HT1080 (cell line): ENCODE measurements at regions not wholly inside any gene's neighbourhood (a gene's known extent, or its start where the extent isn't known, plus 50 kb on each side); places are given as distances from the start of the nearest gene placed in this dataset.
A peak's percentile ranks its signal among the peaks of the same experiment; 100 is the strongest.

ENCODE experiments used
- DNase-seq: peaks from one replicate; pipeline ENCODE4 v3.0.0-alpha.2; 2015; ENCODE audit warnings: low read depth

GRCh38 chr7:42456267-42456666 lies 219.3 kb upstream of the GLI3 start:
- no peak for DNase-seq

GRCh38 chr7:42453931-42454361 lies 216.9 kb upstream of the GLI3 start:
- DNase-seq: no peak

DNA sequence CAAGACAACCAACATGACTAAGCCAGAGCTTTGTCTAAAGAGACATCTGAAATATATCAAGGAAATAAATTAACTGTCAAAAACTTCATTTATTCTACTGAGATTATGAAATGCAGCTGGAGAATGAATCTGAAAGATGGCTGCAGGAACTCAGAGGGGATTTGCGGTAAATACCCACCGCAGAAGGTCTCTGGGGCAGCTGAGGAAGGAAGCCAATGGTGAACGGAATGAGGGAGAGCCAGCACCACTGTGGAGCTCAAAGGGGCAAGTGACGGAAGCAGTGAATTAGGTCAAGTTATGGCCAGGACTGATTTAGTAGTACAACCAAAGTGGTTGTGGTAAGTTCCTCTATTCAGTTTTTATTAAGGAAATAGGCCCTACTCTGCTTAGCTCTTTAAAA lies 215.3 kb upstream of the GLI3 start:
- no peak for DNase-seq

- DNase-seq: no peak
Observed at GRCh38 chr7:42449431-42449830, 212.4 kb upstream of the GLI3 start.

DNA sequence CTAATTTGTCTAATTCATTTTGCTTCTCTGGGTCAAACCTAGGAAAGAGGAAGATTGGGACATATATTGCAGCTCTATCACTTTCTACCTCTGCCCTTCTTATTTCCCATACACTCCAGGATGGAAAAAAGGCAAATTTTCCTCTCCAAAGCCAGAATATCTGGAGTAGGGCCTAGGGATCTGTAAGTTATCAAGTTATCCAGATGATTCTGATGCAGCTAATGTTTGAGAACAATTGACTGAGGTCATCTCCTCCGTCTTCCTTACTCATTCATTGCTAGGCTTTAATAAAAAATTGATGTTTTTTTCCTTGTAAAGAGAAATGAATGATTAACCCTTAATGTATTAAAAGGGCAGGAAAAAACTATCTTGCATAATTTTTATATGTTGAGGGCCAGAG lies 211.9 kb upstream of the GLI3 start:
- DNase-seq: no peak

DNA sequence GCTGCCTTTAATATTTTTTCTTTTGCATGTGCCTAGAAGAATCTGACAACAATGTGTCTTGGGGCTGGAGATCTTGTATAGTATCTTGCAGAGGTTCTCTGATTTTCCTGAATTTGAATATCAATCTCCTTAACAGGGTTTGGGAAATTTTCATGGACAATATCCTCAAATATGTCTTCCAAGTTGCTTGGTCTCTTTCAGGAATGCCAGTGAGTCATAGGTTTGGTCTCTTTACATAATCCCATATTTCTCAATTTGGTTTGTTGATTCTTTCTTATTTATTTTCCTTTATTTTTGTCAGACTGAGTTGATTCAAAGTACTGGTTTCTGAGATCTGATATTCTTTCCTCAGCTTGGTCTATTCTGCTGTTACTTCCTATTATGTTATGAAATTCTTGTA lies 208.7 kb upstream of the GLI3 start:
- no peak for DNase-seq

DNA sequence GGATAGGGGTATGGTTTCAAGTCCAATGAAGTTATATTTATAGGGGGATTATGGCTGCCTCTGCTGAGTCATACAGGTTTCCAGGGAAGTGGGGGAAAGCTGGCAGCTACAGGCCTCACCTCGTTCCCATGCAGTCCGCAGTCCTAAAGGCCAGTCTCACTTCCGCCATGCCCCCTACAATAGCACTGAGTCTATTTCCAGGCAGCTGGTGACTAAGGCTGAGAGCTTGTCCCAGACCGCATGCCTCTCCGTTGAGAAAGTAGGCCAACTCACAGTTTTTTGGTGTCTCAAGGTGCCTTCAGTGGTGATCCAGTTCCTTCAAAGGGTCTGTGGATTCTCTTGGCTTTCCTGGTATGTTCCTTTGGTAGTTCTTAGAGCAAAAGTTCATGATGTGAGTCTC lies 203.9 kb upstream of the GLI3 start:
- DNase-seq: peak; percentile 94

- no peak for DNase-seq
Observed at GRCh38 chr7:42432644-42433043, 195.6 kb upstream of the GLI3 start.

GRCh38 chr7:42431873-42432272 lies 194.9 kb upstream of the GLI3 start:
- DNase-seq: no peak

DNA sequence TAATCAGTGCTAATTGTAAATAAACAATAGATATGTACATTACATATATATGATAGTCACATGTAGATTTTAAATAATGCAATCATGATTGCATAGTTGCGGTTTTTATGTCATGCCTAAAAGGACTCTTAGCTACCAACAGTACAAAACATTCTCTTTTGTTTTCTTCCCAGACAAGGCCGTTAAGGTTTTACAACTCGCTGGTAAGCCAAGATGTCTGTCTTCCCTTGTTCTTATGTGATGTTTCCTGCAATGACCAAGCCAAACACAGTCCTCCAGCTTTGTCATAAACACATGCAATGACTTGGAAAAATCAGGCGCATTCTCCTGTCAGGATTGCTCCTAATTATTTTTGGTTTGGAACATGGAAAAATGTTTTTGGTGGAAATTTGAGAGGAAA lies 192.3 kb upstream of the GLI3 start:
- DNase-seq: no peak

GRCh38 chr7:42426163-42426562 lies 189.2 kb upstream of the GLI3 start:
- DNase-seq: peak; percentile 20

- peak; percentile 39 for DNase-seq
Observed at GRCh38 chr7:42414941-42415505, 178.0 kb upstream of the GLI3 start.

DNA sequence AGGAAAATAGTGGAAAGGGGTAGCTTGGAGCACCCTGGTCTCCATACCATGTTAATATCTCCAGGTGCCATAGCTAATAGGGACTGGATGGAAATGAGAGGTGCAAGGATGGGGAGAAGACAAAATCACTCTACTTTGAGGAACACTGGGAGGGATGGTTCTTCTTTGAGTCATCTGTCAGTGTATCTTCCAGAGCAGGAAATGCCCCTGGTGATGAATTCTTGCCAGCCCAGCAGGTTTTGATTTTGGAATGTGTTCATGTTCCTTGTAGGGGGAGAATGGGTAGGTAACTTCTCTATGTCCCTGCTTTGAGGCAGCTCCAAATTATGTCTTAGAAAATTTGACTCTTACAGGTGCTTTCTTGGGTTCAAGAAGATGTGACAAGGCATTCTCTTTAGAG lies 177.0 kb upstream of the GLI3 start:
- peak; percentile 23 for DNase-seq

DNA sequence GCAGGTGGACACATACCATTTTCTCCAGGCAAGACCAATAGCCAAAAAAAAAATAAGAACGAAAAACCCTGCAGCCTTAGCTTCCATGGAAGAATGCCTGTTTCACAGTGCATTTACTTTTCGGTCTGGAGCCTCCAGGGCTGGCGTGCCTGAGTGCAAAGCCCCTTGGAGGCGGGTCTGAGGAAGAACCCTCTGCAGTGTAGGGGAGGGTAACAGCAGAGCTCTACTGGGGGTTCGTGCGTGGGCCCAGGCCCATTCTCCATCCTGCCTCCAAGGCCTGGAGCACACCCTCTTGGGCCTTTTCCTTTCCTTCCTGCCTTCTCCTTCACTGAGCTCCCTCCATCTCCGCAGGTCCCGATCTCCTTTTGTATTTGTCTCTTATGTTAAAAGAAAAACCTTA lies 172.3 kb upstream of the GLI3 start:
- DNase-seq: no peak

DNA sequence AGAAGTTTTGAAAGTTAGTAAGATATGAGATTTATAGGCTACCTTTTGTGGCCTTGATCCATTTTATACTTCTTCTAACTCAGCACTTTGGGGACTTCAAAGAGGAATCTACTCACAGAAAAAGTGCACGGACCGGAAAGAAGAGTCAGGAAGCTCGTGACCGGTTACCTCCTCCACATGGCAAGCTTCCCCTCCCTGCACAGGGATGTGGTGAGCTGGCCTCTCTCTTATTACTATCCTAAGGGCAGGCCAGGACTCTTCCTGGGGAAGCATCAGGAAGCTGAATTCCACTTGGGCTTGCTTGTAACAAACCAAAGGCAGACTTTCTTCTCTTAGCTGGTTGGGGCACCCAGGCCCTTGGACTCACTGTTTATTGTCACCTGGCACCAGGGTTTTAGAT lies 170.8 kb upstream of the GLI3 start:
- peak; percentile 63 for DNase-seq

DNA sequence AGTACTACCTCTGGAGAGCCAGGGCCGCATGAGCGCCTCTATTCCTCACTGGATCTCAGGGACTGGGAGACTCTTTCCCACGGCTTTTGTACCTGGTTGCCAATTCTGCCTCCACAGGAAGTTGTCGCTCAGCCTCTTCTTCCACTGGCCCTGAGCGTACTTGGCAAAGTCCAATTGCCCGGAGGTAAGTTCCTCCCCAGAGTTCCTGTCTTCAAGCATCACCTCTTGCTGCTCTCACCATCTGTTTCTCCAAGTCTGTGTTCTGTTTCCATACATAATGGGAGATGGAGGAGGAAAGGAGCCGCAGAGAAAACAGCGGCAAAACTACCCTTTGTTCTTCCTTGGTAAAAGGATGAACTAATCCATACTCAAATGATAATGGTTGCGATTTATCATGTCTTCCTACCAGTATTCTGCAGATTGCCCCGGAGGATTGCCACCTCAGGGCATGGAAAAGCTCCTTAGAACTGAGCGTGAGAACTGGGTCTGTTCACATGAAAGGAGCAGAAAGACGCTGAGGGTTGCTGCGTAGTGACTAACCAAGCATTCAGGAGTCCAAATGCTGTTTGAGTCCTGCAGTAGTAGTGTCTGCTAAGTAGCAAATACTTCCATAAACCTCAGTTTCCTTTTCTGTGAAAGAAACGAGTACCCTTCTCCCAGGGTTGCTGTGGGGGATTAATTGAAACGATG lies 170.2 kb upstream of the GLI3 start:
- no peak for DNase-seq

DNA sequence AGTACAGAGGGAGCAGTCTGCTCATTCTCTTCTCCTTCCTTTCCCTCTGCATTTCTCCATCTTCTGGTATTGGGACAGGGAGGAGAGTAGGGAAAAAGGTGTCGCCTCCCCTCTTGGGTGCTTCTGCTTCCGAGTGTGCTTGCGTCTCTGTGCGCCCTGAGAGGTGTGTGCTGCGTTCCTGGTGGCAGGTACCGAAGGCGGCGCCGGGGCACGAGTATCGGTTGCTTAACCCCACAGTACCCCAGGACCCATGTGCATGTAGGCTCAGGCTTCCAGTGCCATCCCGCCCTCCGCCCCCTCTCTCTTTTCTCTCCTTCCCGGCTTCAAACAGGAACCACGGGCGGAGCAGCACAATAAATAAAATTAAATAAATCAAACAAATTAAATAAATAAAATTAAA lies 169.3 kb upstream of the GLI3 start:
- DNase-seq: no peak

- no peak for DNase-seq
Observed at GRCh38 chr7:42405782-42406181, 168.8 kb upstream of the GLI3 start.

DNA sequence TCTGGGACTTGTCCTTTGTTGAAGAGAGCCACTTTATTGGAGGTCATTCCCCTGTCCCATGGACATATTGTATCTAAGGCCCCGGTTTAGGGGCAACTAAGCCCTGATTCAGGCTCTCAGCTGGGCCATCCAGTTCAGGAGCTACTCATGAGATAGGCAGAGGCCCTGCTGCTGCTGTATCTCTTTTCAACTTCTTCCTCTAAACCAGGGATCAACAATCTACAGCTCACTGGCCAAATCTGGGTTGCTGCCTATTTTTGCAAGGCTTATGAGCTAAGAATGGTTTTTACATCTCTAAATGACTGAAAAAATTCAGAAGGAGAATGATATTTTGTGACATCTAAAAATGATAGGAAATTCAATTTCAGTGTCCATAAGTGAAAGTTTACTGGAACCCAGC lies 166.8 kb upstream of the GLI3 start:
- DNase-seq: no peak

DNA sequence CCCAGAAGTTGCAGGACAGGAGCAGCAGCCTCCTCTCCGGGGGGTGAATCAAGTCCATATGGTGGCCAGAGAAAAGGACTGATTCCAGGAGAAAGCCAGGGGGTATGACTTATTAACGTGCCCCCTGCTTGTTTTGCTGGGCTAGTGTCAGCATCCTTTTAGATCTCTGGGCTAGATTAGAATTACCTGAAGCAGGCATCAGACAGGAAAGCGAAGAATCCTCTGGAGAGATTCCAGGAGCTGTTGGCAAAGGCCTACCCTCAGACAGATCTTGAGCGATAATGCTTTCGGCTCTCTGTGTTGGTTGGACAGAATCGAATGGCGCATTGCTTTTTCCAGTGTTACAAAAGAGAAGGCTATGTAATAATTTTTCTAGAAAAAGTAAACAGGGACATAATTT lies 164.0 kb upstream of the GLI3 start:
- DNase-seq: no peak

GRCh38 chr7:42400211-42400772 lies 163.3 kb upstream of the GLI3 start:
- DNase-seq: no peak

DNA sequence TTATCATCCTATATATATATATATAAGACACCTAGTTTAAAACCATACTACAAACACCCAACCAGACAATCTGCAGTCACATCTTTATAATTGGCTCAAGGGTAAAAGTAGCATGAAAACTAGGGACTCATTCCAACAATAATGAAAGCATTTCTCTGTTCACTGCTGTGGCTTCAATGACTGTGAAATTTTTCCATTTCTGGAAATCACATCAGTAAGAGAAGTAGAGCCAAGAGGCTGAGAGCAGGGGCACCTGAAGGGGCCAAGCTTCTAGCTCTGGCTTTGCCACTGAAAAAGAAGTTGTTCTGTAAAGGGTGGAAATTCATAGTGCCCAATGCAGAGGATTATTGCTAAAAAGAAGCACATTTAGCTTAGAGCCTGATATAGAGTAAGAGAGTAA lies 158.6 kb upstream of the GLI3 start:
- DNase-seq: no peak

DNA sequence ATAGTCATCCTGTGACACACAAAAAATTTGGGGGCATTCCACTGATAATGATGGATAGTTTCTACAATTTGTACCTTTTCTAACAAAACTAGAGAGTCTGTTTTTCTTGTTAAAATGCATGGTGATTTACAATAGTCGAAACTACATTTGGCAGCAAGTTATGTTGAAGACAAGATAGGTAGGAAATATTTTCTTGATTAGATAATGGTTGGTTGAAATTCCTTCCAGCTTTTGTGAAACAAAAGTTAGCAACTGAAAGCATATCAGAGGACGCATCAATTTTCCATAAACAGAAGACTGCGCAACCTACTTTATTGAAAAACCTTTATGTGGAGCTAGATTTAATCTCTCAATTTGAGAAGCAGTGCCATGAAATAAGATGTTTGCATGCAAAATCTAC lies 155.8 kb upstream of the GLI3 start:
- no peak for DNase-seq
